Small intestine (tissue), 7 donors: ENCODE measurements at regions not wholly inside any gene's neighbourhood (a gene's known extent, or its start where the extent isn't known, plus 50 kb on each side); places are given as distances from the start of the nearest gene placed in this dataset.

Source experiments
- DNase-seq, 2 donors: peaks; one replicate each; pipeline versions ENCODE4 v3.0.0 to v3.0.0-alpha.2; 2013
- FAIRE-seq: peaks from 2 replicates; lab custom pipeline; 2012; peaks lifted over from hg19 to GRCh38; lab: Jason Lieb, UNC
- H3K27ac ChIP-seq, 3 donors: one replicate each; pipeline ENCODE4 v1.5.1; 2013; ENCODE audit warnings: low read length in 2 of 3, mild to moderate bottlenecking in 2 of 3, control low read depth in 1 of 3, inconsistent platforms in 1 of 3, low read depth in 1 of 3, moderate library complexity in 1 of 3
- H3K27me3 ChIP-seq, 3 donors: one replicate each; pipeline ENCODE4 v1.6.1; 2013; ENCODE audit warnings: low read length in 3 of 3, inconsistent platforms in 1 of 3; ENCODE audit not compliant: control insufficient read depth in 3 of 3, insufficient read depth in 3 of 3
- H3K36me3 ChIP-seq, 3 donors: one replicate each; pipeline ENCODE4 v1.6.1; 2013; ENCODE audit warnings: low read length in 3 of 3, inconsistent platforms in 1 of 3, low read depth in 1 of 3, mild to moderate bottlenecking in 1 of 3, moderate library complexity in 1 of 3; ENCODE audit not compliant: control insufficient read depth in 3 of 3, insufficient read depth in 2 of 3
- H3K4me1 ChIP-seq, 3 donors: one replicate each; pipeline ENCODE4 v1.6.1; 2013; ENCODE audit warnings: low read length in 2 of 3, inconsistent platforms in 1 of 3, low read depth in 1 of 3, mild to moderate bottlenecking in 1 of 3, moderate library complexity in 1 of 3; ENCODE audit not compliant: control insufficient read depth in 3 of 3, insufficient read depth in 2 of 3
- H3K4me3 ChIP-seq, 3 donors: one replicate each; pipeline ENCODE4 v1.5.1; 2013; ENCODE audit warnings: low read length in 3 of 3, control low read depth in 1 of 3, inconsistent platforms in 1 of 3, low read depth in 1 of 3, mild to moderate bottlenecking in 1 of 3, moderate library complexity in 1 of 3
- H3K9me3 ChIP-seq, 2 donors: one replicate each; pipeline ENCODE4 v1.6.1; 2013; ENCODE audit warnings: low read depth in 1 of 2, low read length in 1 of 2; ENCODE audit not compliant: control insufficient read depth in 2 of 2, insufficient read depth in 1 of 2
- WGBS, 3 donors: extraction: QIAGEN DNeasy Blood & Tissue Kit; methylation state at CpG; one replicate each; pipeline ENCODE4 v1.1.7; 2013; 5-methylcytosine and 5-hydroxymethylcytosine counted together
- donor health status: healthy with polysubstance abuse.
- donor health status: control.
- donor health status: control.
- donor health status: Bipolar disorder and iron deficiency.
- donor health status: healthy.

DNA sequence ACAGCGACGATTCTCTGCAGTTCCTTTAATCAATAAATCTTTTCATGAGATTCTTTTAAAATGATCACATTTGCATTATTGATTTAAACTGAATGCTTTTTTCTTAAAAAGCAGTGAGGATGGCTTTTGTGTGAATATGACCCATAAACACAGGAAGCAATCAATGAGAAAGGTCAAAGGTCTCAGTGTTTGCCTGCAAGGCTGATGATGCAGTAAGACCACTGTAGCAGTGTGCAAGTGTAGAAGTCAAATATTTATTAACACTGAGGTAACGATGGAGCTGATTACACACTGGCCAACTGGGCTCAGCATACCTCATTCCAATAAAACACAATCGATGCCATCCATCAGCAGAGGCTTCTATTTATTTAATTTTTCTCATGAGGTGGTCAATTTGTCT lies 633.5 kb downstream of the DCDC2C start:
- no peak overlapping the region for H3K27ac ChIP-seq
- H3K27me3 ChIP-seq = no peaks in the 10 kb centered on the region
- WGBS, 3 donors = 28 to 41% (median 29%) methylated on average over 4 of the region's 4 CpGs
- H3K36me3 ChIP-seq = no peaks in the 10 kb centered on the region
- FAIRE-seq (no peak), DNase-seq (no peak)
- H3K9me3 ChIP-seq = peaks cover 0 to 3% of the 10 kb centered on the region in 2 donors
- H3K4me3 ChIP-seq = no peak overlapping the region
- no peaks in the 10 kb centered on the region for H3K4me1 ChIP-seq

DNA sequence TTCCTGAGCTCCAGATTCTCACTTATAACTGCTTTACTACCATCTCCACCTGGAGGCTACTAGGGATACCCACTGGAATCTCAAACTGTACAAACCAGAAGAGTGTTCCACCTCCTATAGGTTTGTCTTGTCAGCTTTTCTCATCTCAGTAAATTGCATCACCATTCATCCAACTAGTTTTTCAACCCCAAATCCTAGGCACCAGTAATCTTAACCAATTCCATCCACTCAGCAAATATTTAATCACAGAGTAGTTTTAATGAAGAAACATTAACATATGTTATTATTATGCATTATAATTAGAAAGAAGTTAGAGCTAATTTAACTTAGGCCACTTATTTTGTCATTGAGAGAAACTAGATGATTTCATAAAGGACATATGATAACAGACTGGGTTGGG lies 635.0 kb downstream of the DCDC2C start:
- DNase-seq (no peak), FAIRE-seq (no peak)
- Histone ChIP-seq H3K27ac (no peak overlapping the region), H3K4me3 (no peak overlapping the region), H3K4me1 (no peaks in the 10 kb centered on the region), H3K27me3 (no peaks in the 10 kb centered on the region), H3K36me3 (no peaks in the 10 kb centered on the region), H3K9me3 (peaks cover 0 to 3% of the 10 kb centered on the region in 2 donors)

- H3K27me3 ChIP-seq = no peaks in the 10 kb centered on the region
- no peak overlapping the region for H3K4me3 ChIP-seq
- H3K4me1 ChIP-seq = no peaks in the 10 kb centered on the region
- 68 to 79% (median 70%) methylated on average over 1 of the region's 1 CpG for WGBS, 3 donors
- no peak overlapping the region for H3K27ac ChIP-seq
- DNase-seq (no peak), FAIRE-seq (no peak)
- no peaks in the 10 kb centered on the region for H3K36me3 ChIP-seq
- H3K9me3 ChIP-seq = peaks cover 0 to 1% of the 10 kb centered on the region in 2 donors
These were observed 637.2 kb downstream of the DCDC2C start for GRCh38 chr2:4340536-4340935.

GRCh38 chr2:4346628-4347027 lies 643.3 kb downstream of the DCDC2C start:
- Histone ChIP-seq H3K4me3 (no peak overlapping the region), H3K27me3 (no peaks in the 10 kb centered on the region), H3K9me3 (peaks cover 0 to 2% of the 10 kb centered on the region in 2 donors), H3K36me3 (no peaks in the 10 kb centered on the region), H3K4me1 (no peaks in the 10 kb centered on the region), H3K27ac (no peak overlapping the region)
- 16 to 52% (median 24%) methylated on average over 1 of the region's 1 CpG for WGBS, 3 donors
- FAIRE-seq = no peak
- no peak for DNase-seq

DNA sequence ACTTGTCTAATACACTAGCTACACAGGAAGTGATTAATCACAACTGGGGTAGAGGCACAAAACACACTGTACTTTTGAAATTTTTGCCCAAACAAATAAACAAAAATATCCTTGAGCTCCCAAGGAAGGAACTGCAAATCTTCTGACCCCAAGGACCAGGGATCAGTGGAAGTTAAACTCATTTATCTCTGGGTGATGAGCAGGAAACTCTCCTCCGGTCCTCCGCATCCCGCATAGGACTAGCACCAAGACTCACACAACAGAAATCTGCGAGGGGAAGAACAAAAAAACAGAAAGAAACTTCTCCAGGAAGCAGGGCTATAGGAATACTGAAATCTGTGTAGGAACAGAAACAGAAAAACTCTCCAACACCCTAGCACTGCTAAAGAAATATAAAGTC lies 650.3 kb downstream of the DCDC2C start:
- Histone ChIP-seq H3K36me3 (no peaks in the 10 kb centered on the region), H3K9me3 (no peaks in the 10 kb centered on the region), H3K27ac (no peak overlapping the region), H3K4me3 (no peak overlapping the region), H3K27me3 (no peaks in the 10 kb centered on the region), H3K4me1 (no peaks in the 10 kb centered on the region)
- WGBS, 3 donors = 82 to 91% (median 82%) methylated on average over 4 of the region's 4 CpGs
- FAIRE-seq (no peak), DNase-seq (no peak)

GRCh38 chr2:4354164-4354563 lies 650.8 kb downstream of the DCDC2C start:
- DNase-seq (no peak), FAIRE-seq (no peak)
- Histone ChIP-seq H3K9me3 (no peaks in the 10 kb centered on the region), H3K4me3 (no peak overlapping the region), H3K4me1 (no peaks in the 10 kb centered on the region), H3K36me3 (no peaks in the 10 kb centered on the region), H3K27me3 (no peaks in the 10 kb centered on the region), H3K27ac (no peak overlapping the region)
- WGBS, 3 donors = 40 to 60% (median 43%) methylated on average over 1 of the region's 1 CpG

GRCh38 chr2:4354678-4355077 lies 651.3 kb downstream of the DCDC2C start:
- no peak for DNase-seq
- no peaks in the 10 kb centered on the region for H3K4me1 ChIP-seq

GRCh38 chr2:4356109-4356508 lies 652.7 kb downstream of the DCDC2C start:
- no peaks in the 10 kb centered on the region for H3K36me3 ChIP-seq
- 69 to 90% (median 80%) methylated on average over 3 of the region's 3 CpGs for WGBS, 3 donors
- no peaks in the 10 kb centered on the region for H3K9me3 ChIP-seq
- no peaks in the 10 kb centered on the region for H3K27me3 ChIP-seq
- H3K27ac ChIP-seq = no peak overlapping the region
- H3K4me3 ChIP-seq = no peak overlapping the region
- DNase-seq (no peak), FAIRE-seq (no peak)
- no peaks in the 10 kb centered on the region for H3K4me1 ChIP-seq

More at GRCh38 chr2:4354678-4355077, 651.3 kb downstream of the DCDC2C start:
- Histone ChIP-seq H3K27me3 (no peaks in the 10 kb centered on the region), H3K27ac (no peak overlapping the region), H3K36me3 (no peaks in the 10 kb centered on the region), H3K9me3 (no peaks in the 10 kb centered on the region), H3K4me3 (no peak overlapping the region)
- no peak for FAIRE-seq
- 76 to 88% (median 76%) methylated on average over 10 of the region's 10 CpGs for WGBS, 3 donors

- no peak overlapping the region for H3K4me3 ChIP-seq
- FAIRE-seq (no peak), DNase-seq (no peak)
- no peak overlapping the region for H3K27ac ChIP-seq
- H3K36me3 ChIP-seq = no peaks in the 10 kb centered on the region
- no peaks in the 10 kb centered on the region for H3K9me3 ChIP-seq
- H3K27me3 ChIP-seq = no peaks in the 10 kb centered on the region
- no peaks in the 10 kb centered on the region for H3K4me1 ChIP-seq
- WGBS, 3 donors = 63 to 90% (median 76%) methylated on average over 1 of the region's 1 CpG
These were observed 653.2 kb downstream of the DCDC2C start for GRCh38 chr2:4356541-4356940.
